ENCODE measurements at regions not wholly inside any gene's neighbourhood (a gene's known extent, or its start where the extent isn't known, plus 50 kb on each side); places are given as distances from the start of the nearest gene placed in this dataset.

DNA sequence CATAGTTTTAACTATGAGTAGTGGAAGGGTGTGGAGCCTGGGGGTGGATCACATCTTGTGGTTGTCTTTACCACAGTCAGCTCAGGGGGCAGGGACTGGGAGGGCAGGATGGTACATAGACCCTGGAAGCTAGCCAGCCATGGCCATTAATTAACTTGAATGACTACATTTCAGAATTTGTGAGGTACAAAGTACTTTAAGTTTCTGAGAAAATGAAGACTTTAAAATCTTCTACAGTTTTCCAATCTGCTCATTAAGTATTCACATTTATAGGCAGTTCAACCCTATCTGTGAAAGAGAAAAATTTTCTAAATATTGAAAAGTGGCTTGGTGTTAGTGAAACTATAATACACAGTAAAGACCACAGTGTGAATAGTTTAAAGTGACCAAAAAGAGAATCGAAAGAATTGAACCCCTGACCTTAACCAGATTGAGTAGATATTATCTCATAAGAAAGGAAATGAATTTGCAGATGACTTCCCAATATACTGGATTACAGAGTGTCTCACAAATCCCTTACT lies 234.2 kb upstream of the MEF2C start:
- no peak overlapping the region for H3K27ac ChIP-seq

DNA sequence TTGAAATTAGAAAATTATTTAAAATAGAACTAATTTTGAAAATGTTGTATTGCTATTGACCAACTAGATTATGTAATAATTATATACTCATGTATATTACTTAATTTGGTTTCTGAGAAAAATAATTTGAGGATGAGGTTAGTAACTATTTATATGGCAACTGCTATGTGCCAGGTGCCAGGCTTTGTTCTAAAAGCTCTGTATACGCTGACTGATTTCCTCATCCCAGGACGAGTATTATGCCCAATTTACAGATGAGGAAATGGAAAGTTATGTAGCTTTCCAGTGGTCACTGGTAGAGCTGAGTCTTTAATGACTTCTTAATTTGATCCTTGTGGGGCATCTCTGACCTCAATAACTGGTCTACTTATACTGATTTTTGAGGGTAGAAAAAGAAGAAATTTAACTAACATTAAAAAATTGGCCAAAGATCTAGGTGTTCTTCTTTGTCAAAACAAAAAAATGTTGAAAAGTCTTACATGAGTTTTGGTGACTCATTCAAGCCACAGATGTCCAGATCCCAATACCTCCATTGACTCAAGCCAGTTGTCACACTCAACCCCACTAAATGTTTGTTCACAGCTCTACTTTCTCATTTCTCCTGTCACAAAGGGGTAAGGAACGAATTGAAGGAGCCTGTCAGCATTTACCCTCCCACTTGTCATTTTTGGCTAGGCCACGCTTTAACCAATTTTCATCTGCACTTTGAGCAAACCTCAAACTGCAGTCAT lies 228.1 kb upstream of the MEF2C start:
- no peak for DNase-seq
- in situ Hi-C loops (cut with MboI; ENCODE audit: low pct_ligation_motif_present in 1 of 4, low pct_unique_long_range_greater_than_20kb in 1 of 4, low sequenced_read_pairs in 3 of 4): no loop called here
- intact Hi-C loops (cut with DNase I; ENCODE audit: low total_unique reads): no loop called here
- TF ChIP-seq EP300 (IDR thresholded peaks at IDR 0.05; ENCODE audit: low read depth): no peak
- no peak for TF ChIP-seq POLR2A (IDR thresholded peaks at IDR 0.05)
- TF ChIP-seq POLR2AphosphoS5 (IDR thresholded peaks at IDR 0.05): no peak
- TF ChIP-seq, protein P1, sequence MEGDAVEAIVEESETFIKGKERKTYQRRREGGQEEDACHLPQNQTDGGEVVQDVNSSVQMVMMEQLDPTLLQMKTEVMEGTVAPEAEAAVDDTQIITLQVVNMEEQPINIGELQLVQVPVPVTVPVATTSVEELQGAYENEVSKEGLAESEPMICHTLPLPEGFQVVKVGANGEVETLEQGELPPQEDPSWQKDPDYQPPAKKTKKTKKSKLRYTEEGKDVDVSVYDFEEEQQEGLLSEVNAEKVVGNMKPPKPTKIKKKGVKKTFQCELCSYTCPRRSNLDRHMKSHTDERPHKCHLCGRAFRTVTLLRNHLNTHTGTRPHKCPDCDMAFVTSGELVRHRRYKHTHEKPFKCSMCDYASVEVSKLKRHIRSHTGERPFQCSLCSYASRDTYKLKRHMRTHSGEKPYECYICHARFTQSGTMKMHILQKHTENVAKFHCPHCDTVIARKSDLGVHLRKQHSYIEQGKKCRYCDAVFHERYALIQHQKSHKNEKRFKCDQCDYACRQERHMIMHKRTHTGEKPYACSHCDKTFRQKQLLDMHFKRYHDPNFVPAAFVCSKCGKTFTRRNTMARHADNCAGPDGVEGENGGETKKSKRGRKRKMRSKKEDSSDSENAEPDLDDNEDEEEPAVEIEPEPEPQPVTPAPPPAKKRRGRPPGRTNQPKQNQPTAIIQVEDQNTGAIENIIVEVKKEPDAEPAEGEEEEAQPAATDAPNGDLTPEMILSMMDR (IDR thresholded peaks at IDR 0.05): no peak
- Histone ChIP-seq H3K9me3 (no peaks in the 10 kb centered on the region), H3K4me1 (no peaks in the 10 kb centered on the region), H3K36me3 (no peaks in the 10 kb centered on the region), H3K4me3 (no peak overlapping the region), H3K27ac (no peak overlapping the region), H3K27me3 (no peaks in the 10 kb centered on the region)
- 79 to 80% methylated on average over 4 of the region's 4 CpGs for WGBS, 2 donors (ENCODE audit: low coverage in 1 of 2)

More for the DNA sequence above, 234.2 kb upstream of the MEF2C start:
- TF ChIP-seq EP300 (IDR thresholded peaks at IDR 0.05; ENCODE audit: low read depth): no peak
- TF ChIP-seq POLR2A (IDR thresholded peaks at IDR 0.05): no peak
- TF ChIP-seq, protein P1 (IDR thresholded peaks at IDR 0.05): no peak
- no peak for TF ChIP-seq POLR2AphosphoS5 (IDR thresholded peaks at IDR 0.05)
- WGBS, 2 donors (ENCODE audit: low coverage in 1 of 2): 50 to 51% methylated on average over 1 of the region's 1 CpG
- intact Hi-C loops (cut with DNase I; ENCODE audit: low total_unique reads) (no loop called here), in situ Hi-C loops (cut with MboI; ENCODE audit: low pct_ligation_motif_present in 1 of 4, low pct_unique_long_range_greater_than_20kb in 1 of 4, low sequenced_read_pairs in 3 of 4) (no loop called here)
- H3K27me3 ChIP-seq: no peaks in the 10 kb centered on the region
- no peak overlapping the region for H3K4me3 ChIP-seq
- DNase-seq: peak; percentile 57
- H3K9me3 ChIP-seq: no peaks in the 10 kb centered on the region
- no peaks in the 10 kb centered on the region for H3K36me3 ChIP-seq
- H3K4me1 ChIP-seq: peaks cover 0 to 14% (median 9%) of the 10 kb centered on the region in 4 donors

DNA sequence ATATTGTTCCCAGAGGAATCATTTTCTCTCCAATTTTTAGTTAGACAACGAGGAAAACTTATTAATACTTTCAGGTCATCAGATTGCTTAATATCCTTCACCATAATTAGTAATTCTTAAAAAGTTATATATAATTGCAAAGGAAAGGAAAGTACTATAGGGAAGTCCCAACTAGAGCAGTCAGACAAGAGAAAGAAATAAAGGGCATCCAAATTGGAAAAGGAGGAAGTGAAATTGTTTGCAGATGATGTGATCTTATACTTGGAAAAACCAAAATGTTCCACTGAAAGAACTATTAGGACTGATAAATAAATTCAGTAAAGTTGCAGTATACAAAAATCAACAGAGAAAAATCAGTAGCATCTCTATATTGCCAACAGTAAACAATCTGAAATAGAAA lies 223.5 kb upstream of the MEF2C start:
- intact Hi-C loops (cut with DNase I; ENCODE audit: low total_unique reads): no loop called here
- TF ChIP-seq POLR2A (IDR thresholded peaks at IDR 0.05): no peak
- TF ChIP-seq EP300 (IDR thresholded peaks at IDR 0.05; ENCODE audit: low read depth): no peak
- no peak for TF ChIP-seq POLR2AphosphoS5 (IDR thresholded peaks at IDR 0.05)
- TF ChIP-seq, protein P1 (IDR thresholded peaks at IDR 0.05): no peak
- Histone ChIP-seq H3K9me3 (no peaks in the 10 kb centered on the region), H3K36me3 (no peaks in the 10 kb centered on the region), H3K4me1 (no peaks in the 10 kb centered on the region), H3K27me3 (no peaks in the 10 kb centered on the region), H3K4me3 (no peak overlapping the region), H3K27ac (no peak overlapping the region)
- WGBS, 2 donors (ENCODE audit: low coverage in 1 of 2): 58 to 69% methylated on average over 1 of the region's 1 CpG
- DNase-seq: no peak
- in situ Hi-C loops (cut with MboI; ENCODE audit: low pct_ligation_motif_present in 1 of 4, low pct_unique_long_range_greater_than_20kb in 1 of 4, low sequenced_read_pairs in 3 of 4): no loop called here

DNA sequence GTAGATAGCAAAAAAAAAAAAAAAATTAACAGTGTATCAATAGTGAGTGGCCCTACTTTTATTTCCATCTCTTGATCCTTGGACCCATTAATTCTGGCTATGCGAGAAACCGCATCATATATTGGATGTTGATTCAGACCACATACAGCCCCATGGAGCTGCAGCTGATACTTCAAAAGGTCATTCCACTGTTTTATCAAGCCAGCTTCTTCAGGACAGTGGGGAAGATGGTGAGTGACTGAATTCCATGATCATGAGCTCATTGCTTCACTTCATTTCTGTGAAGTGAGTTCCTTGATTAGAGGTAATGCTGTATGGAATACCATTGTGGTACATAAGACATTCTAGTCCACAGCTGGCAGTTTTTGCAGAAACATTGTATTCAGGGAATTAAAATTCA lies 222.9 kb upstream of the MEF2C start:
- no peak for TF ChIP-seq POLR2A (IDR thresholded peaks at IDR 0.05)
- TF ChIP-seq POLR2AphosphoS5 (IDR thresholded peaks at IDR 0.05): no peak
- TF ChIP-seq EP300 (IDR thresholded peaks at IDR 0.05; ENCODE audit: low read depth): no peak
- TF ChIP-seq, protein P1 (IDR thresholded peaks at IDR 0.05): no peak
- Histone ChIP-seq H3K4me1 (no peaks in the 10 kb centered on the region), H3K4me3 (no peak overlapping the region), H3K9me3 (no peaks in the 10 kb centered on the region), H3K27me3 (no peaks in the 10 kb centered on the region), H3K36me3 (no peaks in the 10 kb centered on the region), H3K27ac (no peak overlapping the region)
- intact Hi-C loops (cut with DNase I; ENCODE audit: low total_unique reads) (no loop called here), in situ Hi-C loops (cut with MboI; ENCODE audit: low pct_ligation_motif_present in 1 of 4, low pct_unique_long_range_greater_than_20kb in 1 of 4, low sequenced_read_pairs in 3 of 4) (no loop called here)
- WGBS, 2 donors (ENCODE audit: low coverage in 1 of 2): 98 to 100% methylated on average over 2 of the region's 2 CpGs
- no peak for DNase-seq
